Stimulated activated CD4-positive, alpha-beta T cell treated with anti-CD3 and anti-CD28 coated beads, TNF-alpha, amount 100 ng/mL, for 48 hours (primary cell): ENCODE measurements at regions not wholly inside any gene's neighbourhood (a gene's known extent, or its start where the extent isn't known, plus 50 kb on each side); places are given as distances from the start of the nearest gene placed in this dataset.

Source experiments
- DNase-seq, 3 donors: peaks; one replicate each; pipeline ENCODE4 v3.0.0-alpha.2; 2020; ENCODE audit warnings: low read depth in 3 of 3

DNA sequence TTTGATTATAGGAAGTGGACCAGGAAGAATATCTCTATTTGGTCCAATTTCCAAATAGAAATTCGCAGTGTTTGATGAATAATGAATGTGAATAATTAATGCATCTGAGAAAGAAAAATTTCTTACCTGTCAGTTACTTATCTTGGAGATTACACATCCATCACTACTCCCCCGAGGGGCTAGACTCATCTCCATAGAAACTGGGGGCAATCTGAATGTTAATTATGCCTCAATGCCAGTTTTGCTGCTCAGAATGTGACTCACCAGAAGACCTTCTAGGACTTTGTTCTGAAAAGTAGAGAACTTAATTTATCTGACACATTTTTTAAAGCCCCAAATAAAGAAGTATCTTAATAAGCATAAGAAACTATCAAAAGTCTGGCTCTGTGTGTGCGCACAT is 233.4 kb upstream of the NR4A3 start:
- DNase-seq: no peak

DNA sequence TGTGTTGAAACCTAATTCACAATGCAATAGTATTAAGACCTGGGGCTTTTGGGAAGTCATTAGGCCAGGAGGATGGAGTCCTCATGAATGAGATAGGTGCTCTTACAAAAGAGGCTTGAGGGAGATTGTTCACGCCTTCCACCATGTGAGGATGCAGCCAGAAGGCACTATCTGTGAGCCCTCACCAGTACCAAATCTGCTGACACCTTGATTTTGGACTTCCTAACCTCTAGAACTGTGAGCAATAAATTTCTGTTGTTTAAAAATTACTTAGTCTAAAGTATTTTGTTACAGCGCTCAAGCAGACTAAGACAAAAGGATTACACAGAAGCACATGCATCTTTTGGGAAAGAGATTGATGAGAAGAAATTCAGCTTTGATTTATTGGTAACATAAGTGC is 232.9 kb upstream of the NR4A3 start:
- no peak for DNase-seq

DNA sequence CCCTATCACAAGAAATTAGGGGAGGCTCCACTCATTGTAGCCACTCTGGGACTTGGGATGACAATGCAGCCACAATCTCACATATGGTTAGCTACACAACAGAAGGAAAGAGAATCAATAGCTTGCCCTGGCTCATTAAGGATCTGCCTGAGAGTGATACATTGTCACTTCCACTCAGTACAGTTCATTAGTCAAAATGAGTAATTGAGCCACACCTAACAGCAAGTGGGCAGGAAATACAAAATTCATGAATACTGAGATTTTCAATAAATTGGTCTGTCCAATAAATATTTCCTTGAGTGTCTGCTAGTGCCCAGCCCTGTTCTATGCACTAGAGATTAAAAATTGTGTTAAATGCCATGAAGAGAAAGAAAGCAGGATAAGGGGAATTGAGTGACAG is 231.3 kb upstream of the NR4A3 start:
- no peak for DNase-seq

DNA sequence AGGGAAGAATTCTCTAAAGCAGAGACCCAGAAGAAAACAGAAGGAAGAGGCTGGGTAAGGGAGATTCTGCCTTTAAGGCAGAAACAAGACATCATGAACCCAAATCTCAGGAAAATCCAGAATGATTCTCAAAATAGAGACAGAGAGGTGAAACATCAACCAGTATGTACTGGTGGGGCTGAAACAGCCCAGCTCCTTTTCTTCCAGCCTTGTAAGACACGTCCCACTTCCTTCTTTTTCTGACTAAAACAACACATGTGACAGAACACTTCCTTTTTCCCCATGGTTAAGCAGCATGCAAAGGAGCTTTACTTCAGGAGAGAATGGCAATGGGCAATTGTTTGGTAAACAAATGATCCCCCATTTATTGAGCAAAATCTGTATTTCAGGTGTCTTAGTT is 230.8 kb upstream of the NR4A3 start:
- no peak for DNase-seq

DNA sequence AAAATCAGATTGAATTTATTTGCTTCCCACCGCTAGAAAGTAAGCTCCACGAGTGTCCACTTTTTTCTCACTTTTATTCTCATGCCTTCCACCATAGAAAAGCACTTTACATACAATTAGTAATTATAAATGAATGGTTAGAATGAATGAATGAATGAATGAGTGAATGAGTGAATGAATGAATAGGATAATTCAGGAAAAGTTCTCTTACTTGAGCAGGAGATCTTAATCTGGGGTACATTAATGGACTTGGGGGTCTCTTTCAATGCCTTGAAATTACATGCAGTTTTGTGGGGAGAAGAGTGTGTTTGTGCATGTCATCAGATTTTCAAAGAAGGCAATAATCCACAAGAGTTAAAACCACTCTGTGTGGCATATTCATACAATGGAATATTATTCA is 229.9 kb upstream of the NR4A3 start:
- DNase-seq: no peak

DNA sequence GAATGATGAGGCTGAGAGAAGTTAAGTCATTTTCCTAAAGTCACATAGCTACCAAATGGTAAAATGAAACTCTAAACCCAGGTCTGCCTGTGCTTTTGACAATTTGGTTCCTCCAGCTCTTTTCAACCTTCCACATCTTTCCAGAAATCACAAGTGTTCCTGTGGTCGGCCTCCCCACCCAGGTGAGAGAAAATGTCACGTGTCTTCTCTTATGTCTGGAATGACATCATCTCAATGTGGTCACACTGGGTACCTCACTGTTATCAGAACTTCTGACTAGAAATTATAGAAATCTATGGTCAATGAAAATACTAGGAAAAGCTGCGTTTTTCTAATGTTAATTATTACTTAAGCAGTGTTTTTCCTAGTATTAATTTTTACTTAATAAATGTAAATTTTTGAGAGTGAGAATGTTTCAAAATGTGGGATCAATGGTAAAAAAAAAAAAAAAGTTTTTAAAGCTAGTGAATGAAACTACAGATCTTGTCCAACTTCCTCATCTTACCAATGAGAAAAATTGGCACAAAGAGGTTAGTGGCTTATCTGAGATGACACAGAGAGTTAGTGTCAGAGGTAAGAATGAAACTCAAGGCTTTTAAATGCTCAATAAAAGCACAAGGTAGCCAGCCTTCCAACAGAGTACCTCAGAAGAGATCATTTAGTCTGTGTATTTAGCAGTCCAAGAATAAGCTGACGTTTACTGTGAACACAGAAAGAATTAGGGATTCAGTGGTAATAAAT is 228.7 kb upstream of the NR4A3 start:
- DNase-seq: no peak

DNA sequence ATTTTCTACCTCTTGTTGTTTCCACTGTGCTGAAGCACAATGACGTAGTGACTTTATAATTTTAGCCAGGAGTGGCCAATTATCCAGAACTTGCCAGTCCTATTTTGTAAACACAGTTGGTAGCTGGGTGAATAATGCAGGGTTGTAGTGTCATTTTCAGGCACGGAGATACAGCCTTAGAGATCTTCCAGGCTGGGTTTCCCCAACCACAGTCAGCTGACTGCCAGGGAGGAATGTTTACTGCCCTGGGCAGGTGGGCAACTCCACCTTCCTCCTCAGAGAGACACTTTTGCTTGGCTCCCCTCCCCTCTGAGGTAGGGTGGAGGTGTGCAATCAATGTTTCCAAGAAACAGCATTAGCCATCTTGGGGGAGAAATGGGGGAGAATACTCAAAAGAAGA is 228.1 kb upstream of the NR4A3 start:
- DNase-seq: no peak

DNA sequence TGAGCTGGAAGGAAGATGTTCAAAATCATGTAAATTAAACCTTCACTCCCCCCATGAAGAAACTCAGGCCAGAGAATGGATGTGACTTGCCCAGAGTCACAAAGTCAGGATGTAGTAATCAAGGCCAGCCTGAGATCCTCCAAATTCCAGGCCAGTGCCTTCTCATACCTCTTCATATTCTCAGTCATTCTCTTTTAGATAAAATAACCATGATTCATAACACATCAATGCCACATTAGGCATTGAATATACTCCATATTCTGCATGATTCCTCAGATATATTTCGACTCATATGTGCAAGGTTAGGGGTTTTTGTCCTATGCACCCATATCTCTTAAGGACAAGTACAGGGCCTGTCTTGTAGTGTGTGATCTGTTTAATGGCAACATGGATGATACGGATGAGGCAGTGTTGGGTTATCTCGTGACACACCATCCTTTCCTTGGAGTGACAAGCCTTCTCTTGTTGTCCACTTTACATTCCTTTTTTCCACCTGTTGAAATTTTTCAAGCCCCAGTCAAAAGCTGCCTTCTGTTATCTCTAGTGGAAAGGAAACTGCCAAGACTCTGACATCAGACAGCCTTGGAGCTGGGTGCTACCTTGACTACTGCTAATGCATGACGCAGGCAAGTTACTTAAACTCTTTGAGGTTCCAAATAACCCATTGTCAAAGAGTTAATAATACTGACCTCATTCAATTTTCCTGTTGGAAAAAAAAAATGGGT is 227.5 kb upstream of the NR4A3 start:
- no peak for DNase-seq

DNA sequence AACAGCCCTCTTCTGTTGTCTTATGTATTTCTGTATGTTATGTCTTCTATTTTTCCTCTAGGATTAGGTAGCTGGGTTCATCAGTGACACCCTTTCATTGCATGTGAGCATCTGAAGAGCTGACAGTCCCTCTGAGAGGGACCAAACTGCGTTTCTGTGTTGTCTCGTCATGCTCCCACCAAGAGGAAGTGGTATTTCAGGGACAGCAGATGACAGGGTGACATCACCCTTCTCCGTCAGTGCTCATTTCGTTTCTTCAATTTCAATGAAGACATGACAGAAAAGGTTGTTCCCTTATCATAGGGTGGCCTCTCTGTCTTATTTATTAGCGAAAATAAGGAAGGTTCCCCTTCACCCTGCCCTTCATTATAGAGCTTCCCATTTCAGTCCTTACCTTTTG is 225.9 kb upstream of the NR4A3 start:
- no peak for DNase-seq

DNA sequence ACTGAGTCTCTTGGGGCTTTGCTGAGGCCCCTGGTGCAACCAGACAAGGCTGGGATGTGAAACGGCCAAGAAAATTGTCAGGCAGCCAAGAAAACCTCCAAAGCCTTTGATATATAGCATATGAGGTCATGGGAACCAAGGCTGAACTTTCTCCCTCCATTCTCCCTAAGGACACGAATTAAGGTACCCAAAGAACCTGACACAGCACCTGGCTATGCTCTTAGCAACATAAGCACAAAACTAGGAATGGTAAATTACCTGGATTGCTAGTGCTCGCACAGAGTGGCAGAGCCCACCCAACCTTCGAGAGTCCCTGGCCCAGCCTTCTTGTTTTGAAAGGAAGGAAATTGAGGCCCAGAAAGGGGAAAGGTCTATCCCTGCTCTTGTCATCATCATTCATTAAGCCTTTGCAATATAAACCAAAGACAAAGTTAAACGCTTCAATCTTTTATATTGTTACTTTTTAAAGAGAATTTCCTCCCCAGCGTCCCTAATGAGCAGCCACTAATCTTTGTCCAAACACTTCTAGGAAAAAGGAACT is 220.0 kb upstream of the NR4A3 start:
- no peak for DNase-seq

DNA sequence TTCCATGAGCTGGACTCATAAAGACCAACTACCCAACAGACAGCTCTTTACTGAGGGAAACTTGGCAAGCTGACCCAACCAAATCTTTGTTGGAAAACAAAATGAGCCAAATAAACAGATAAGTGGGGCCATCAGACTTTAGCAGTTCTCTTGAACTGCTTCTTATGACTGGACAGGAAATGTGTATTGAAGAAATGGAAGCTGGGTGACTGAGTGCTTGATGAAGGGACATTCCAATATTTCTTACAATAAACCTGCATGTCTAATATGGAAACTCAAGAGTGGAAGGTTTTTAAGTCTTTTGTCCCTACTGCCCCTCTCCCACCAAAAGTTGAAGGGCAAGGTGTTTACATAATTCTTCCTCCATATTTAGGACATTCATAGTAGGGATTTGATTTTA is 218.8 kb upstream of the NR4A3 start:
- no peak for DNase-seq

DNA sequence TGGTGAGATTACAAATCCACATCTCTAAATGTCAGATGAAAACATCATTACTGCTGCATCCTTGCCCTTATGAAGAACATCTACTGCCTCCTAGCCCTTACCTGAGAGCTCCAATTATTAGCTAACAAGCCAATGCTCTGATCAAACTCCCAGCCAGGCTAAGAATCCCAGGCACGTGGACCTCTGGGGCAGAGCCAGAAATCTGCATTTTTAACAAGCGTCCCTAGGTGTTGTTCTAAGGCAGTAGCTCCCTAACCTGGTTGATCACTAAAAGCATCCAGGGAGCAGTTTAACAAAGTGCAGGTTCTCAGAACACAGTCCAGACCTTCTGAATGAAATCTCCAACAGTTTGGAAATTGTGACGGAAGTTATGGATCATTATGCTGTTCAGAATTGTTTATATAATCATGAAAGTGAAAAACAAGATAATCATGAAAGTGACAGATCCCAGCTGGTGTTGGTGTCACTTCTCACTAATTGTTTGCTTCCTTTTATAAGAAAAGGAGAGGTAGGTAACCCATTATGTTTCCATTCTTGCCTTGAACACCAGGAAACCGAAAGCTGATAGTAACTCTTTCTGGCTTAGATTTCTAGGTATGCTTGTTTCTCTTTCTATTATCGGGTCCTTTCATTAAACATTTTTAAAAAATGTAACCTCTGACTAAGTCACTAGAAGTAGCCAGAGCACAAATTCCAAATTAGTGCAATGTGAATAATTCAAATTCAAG is 216.5 kb upstream of the NR4A3 start:
- DNase-seq: no peak

DNA sequence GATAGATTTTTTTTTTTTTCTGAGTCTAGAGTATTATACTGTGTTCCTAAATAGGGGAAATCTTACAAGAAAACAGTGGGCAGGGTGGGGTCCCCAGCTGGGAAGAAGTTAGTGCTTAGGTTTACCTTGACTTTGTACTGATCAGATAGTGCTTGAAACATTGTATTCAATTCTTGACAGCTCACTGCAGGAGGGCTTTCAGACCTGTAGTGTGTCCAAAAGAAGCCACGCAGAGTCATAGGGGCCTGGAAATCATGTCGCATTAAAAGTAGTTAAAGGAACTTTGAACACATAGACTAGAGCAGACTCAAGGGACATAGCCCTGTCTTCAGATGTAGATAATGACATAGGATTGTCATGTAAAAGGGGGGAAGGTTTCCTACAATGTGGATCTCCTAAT is 215.4 kb upstream of the NR4A3 start:
- no peak for DNase-seq

DNA sequence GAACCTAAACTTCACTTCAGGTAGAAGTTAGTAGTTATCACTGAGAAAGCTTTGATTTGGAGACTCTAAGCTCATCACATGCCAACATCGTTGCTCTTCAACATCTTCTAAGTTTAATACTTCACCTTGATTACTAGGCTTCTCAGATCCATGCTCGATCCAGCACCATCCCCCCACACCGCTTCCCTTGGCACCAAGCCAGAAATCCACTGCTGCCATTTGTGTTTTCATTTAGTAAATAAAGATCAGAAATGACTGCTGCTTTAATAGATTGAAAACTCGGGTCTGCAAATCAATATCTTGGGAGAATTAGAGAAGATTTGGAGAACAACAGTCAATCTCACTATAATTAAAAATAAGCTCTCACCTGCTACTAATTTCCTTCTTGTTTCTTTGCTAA is 214.7 kb upstream of the NR4A3 start:
- no peak for DNase-seq

DNA sequence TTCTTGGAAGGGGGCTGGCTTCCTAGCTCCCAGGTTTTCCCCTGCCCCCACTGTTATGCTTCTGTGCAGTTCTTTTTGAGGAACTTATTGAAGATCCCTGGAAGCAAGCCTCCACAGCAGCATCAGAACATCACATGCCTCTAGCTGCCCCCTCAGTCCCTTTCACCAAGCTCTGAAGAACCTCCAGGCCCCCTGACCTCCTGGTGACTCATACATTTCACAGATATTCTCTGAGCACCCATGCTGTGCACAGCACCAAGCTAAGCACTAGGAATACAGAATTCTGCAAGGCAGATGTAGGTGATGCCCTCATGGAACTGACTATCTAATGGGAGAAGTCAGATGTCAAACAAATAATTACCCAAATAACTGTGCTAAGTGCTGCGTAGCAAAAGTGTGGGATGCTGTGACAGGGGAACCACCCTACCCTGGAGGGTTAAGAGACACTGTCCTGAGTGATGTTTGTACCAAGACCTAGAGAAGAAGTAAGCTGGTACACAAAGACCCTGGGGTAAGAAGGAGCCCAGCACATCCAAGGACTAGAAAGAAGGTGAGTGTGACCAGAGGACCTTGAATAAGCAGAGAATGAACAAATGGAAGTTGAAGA is 213.7 kb upstream of the NR4A3 start:
- DNase-seq: no peak

DNA sequence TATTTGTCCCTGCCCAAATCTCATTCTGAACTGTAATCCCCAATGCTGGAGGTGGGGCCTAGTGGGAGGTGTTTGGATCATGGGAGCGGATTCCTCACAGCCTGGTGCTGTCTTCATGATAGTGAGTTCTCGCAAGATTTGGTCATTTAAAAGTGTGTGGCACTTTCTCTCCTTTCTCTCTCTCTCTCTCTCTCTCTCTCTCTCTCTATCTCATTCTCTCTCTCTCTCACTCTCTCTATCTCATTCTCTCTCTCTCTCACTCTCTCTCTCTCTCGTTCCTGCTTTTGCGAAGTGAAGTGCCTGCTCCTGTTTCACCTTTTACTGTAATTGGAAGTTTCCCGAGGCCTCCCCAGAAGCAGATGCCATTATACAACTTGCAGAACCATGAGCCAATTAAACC is 207.3 kb upstream of the NR4A3 start:
- DNase-seq: no peak

DNA sequence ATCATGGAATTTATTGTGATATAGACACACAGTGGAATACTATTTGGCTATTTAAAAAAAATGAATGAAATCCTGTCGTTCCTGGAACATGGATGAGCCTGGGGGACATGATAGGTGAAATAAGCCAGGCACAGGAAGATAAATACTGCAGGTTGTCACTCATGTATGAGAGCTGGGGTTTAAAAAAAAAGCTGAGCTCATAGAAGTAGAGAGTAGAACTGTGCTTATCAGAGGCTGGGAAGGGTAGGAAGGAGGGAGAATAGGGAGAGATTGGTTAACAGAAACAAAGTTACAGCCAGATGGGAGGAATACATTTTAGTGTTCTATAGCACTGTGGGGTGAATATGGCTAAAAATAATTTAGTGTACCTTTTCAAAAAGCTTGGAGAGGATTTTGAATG is 200.6 kb upstream of the NR4A3 start:
- DNase-seq: no peak

DNA sequence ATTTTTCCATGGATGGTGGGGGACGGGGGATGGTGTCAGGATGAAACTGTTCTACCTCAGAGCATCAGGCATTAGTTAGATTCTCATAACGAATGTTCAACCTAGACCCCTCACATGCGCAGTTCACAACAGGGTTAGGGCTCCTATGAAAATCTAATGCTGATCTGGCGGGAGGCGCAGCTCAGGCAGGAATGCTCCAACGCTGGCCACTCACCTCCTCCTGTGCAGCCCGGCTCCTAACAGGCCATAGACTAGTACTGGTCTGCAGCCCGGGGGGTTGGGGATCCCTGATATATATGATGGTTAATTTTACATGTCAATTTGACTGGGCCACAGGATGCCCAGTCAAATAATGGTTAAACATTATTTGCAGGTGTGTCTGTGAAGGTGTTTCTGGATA is 199.0 kb upstream of the NR4A3 start:
- no peak for DNase-seq

DNA sequence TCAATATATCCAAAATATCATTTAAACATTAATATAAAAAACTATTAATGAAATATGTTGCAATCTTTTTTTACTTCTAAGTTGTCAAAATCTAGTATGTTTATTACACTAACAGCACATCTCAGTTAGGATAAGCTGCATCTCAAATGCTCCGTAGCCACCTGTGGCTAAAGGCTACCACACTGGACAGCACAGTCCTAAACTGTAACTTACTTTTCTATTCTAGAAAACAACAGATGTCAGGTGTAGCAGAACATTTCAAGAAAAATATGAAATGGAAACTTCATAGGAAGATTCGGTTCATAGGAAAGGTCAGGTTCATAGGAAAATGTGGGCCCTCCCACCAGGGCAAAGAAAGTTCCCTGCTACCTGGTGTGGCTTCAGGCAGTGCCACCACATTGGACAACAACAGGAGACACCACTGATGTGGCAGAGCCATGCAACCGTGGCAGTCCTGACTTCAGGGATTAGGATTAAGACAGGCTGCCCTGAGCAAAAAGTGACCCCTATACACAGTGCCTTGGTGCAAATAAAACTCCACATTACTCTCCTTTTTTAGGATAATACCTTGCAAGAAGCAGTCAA is 197.8 kb upstream of the NR4A3 start:
- DNase-seq: no peak

DNA sequence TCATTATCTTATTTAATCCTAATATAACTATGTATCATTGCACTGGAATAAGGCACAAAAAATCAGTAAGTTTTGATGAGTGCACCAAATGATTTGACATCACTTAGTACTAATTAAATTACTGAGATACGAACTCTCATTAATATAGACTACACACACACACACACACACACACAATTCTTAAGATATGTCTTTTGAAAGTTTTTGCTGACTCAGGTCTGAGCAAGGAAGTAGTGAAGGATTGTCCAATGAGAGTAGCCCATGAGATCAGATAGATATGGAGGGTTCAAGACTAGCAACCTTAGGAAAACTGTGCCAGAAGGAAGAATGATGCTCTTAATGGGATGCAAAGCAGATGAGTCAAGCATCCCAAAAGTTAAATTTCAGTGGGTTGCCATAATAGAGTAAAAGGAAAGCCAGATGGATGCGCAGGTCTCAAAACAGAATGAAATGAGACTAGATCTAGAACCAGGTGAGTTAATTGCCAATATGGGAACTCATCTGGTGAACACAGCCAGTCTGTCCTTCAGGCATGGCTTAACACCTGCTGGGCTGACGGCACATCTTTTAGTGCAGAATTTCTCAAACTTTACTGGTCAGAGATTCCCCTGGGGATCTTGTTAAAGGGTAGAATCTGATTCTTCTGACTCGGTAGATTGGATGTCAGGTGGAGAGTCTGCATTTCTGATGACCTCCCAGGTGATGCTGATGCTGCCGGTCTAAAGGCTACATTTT is 197.0 kb upstream of the NR4A3 start:
- no peak for DNase-seq

DNA sequence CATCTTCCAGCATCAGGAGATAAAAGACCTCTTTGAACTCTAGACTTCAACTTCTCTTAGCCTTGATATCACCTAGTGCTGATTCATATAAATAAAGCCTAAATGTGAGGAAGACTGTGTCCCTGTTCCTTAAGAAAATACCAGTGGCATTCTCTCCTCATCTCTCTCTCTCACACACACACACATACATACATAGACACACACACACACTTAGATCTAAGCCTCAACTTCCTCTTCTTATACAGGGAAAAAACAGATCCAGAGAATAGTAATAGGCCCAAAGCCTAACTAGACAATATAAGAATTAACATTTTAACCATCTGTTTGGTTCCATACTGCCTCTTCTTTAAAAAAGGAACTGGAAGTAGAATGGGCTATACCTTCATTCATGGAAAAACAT is 195.3 kb upstream of the NR4A3 start:
- no peak for DNase-seq
